DOHH2 (cell line): ENCODE measurements at regions not wholly inside any gene's neighbourhood (a gene's known extent, or its start where the extent isn't known, plus 50 kb on each side); places are given as distances from the start of the nearest gene placed in this dataset.

Experiments
- H3F3A ChIP-seq: fragments of 200-600 bp; sonication (generic), shearing (Covaris generic); 2 replicates; pipeline ENCODE4 v1.6.0; 2016; ENCODE audit warnings: antibody characterized with exemption, mild to moderate bottlenecking; ENCODE audit not compliant: control insufficient read depth, insufficient read depth
- H3K27ac ChIP-seq: fragments of 200-600 bp; sonication (generic); 2 replicates; pipeline ENCODE4 v1.5.1; 2014; ENCODE audit warnings: low read depth, mild to moderate bottlenecking, low read length, moderate library complexity
- H3K27me3 ChIP-seq: fragments of 200-600 bp; sonication (generic); 2 replicates; pipeline ENCODE4 v1.6.1; 2014; ENCODE audit warnings: mild to moderate bottlenecking, low read length, mixed read lengths; ENCODE audit not compliant: control insufficient read depth
- H3K36me3 ChIP-seq: fragments of 200-600 bp; sonication (generic); 2 replicates; pipeline ENCODE4 v1.6.1; 2014; ENCODE audit warnings: mild to moderate bottlenecking, low read length, moderate library complexity, mixed read lengths; ENCODE audit not compliant: control insufficient read depth
- H3K4me1 ChIP-seq: fragments of 200-600 bp; sonication (generic); 2 replicates; pipeline ENCODE4 v1.6.1; 2014; ENCODE audit warnings: mild to moderate bottlenecking, low read length, mixed read lengths; ENCODE audit not compliant: control insufficient read depth
- H3K4me2 ChIP-seq: fragments of 200-600 bp; sonication (generic); 2 replicates; pipeline ENCODE4 v1.6.0; 2014; ENCODE audit warnings: mild to moderate bottlenecking, low read length, moderate library complexity
- H3K4me3 ChIP-seq: fragments of 200-600 bp; sonication (generic); 2 replicates; pipeline ENCODE4 v1.5.1; 2014; ENCODE audit warnings: mild to moderate bottlenecking, low read length, mixed read lengths
- H3K79me2 ChIP-seq: fragments of 200-600 bp; sonication (generic); 2 replicates; pipeline ENCODE4 v1.6.1; 2014; ENCODE audit warnings: mild to moderate bottlenecking, low read length, mixed read lengths; ENCODE audit not compliant: control insufficient read depth
- H3K9me2 ChIP-seq: fragments of 200-600 bp; sonication (generic); replicated peaks from 2 replicates; pipeline ENCODE4 v1.6.1; 2014; ENCODE audit warnings: mild to moderate bottlenecking, low read length, mixed read lengths; ENCODE audit not compliant: control insufficient read depth
- H3K9me3 ChIP-seq: fragments of 200-600 bp; sonication (generic); 2 replicates; pipeline ENCODE4 v1.6.1; 2014; ENCODE audit warnings: antibody characterized with exemption, low read length, mixed read lengths; ENCODE audit not compliant: control insufficient read depth, insufficient read depth
- H4K20me1 ChIP-seq: fragments of 200-600 bp; sonication (generic); 2 replicates; pipeline ENCODE4 v1.6.0; 2014; ENCODE audit warnings: low read depth, mild to moderate bottlenecking, antibody characterized with exemption, low read length, moderate library complexity; ENCODE audit not compliant: control insufficient read depth, insufficient read depth
- CTCF ChIP-seq: fragments of 200-600 bp; sonication (generic); IDR thresholded peaks from one replicate; pipeline ENCODE4 v1.5.1; 2014; ENCODE audit warnings: antibody characterized with exemption, mild to moderate bottlenecking, low read depth, low read length; ENCODE audit not compliant: poor library complexity, severe bottlenecking
- EZH2phosphoT487 ChIP-seq: fragments of 200-600 bp; sonication (generic); IDR thresholded peaks from 2 replicates; pipeline ENCODE4 v1.6.1; 2017; ENCODE audit warnings: borderline replicate concordance, mild to moderate bottlenecking, antibody characterized with exemption, low read length, moderate library complexity, mixed read lengths

DNA sequence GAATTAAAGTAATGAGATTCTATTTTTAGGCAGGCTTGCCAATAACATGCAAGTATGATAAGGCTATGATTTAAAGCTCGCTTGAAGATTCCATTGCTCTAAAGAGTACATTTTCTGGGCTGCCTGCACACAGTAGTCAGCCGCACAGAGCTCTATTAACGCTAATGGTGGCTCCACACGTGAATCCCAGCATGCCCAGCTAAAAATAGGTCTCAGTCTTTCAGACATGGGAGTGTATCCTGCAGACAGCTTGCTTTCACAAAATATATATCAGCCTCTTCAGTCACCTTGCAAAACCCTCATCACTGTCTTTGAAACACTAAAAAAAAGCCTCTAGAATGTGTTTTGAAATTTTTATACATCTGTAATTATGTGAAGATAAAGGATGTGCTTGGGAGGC, 418.1 kb downstream of the MTX2 start:
- Histone ChIP-seq H3K4me3 (no peak overlapping the region), H3F3A (no peaks in the 10 kb centered on the region), H3K27me3 (0 out of 2 replicates have a peak, but pooled peaks cover 2% of the 10 kb centered on the region), H4K20me1 (no peaks in the 10 kb centered on the region), H3K9me3 (no peaks in the 10 kb centered on the region), H3K4me1 (no peaks in the 10 kb centered on the region), H3K4me2 (no peak overlapping the region), H3K27ac (no peak overlapping the region), H3K36me3 (no peaks in the 10 kb centered on the region), H3K79me2 (no peaks in the 10 kb centered on the region), H3K9me2 (no peaks in the 10 kb centered on the region)
- TF ChIP-seq EZH2phosphoT487 (no peak), CTCF (no peak)

DNA sequence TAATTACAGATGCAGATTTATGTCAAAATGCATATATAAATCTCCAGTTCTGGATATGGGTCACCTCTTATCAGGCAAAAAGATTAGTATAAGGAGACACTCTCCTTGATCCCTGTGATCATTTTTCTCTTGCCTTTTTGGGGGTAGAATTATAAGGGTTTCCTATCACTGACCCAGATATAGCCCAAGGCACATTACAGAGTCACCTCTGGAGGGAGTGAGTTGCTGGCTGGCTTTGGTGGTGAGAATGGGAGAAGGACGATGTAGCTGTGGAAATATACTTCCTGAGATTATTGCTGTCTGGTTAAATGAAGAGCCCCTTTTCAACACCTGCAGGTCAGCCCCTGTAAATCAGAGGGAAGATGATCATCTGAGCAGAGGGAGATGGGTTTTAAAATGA, 418.7 kb downstream of the MTX2 start:
- no peaks in the 10 kb centered on the region for H3K9me2 ChIP-seq

DNA sequence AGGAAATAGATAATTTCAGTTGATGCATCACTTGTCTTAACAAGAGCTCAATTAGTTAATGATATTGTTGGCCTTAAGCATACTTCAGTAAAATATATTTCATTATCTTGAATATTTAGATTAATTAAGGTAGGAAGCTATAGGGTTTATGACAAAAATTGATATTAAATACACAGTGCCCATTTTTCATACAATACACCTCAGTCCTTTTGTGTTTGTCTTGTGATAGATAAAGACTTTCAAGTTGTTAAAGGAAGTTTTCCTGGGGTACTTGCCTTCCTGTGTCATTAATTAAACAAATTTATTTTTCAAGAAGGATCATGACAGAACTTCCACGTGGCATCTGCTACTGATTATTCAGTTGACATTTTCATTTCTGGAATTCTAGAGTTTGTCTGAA, 420.5 kb downstream of the MTX2 start:
- Histone ChIP-seq H3K4me1 (no peaks in the 10 kb centered on the region), H3K27ac (no peak overlapping the region), H3K27me3 (no peaks in the 10 kb centered on the region)

More for the DNA sequence above, 418.7 kb downstream of the MTX2 start:
- Histone ChIP-seq H3K27me3 (no peaks in the 10 kb centered on the region), H4K20me1 (no peaks in the 10 kb centered on the region), H3F3A (no peaks in the 10 kb centered on the region), H3K27ac (no peak overlapping the region), H3K4me2 (no peak overlapping the region), H3K4me1 (no peaks in the 10 kb centered on the region), H3K4me3 (no peak overlapping the region), H3K9me3 (no peaks in the 10 kb centered on the region), H3K36me3 (no peaks in the 10 kb centered on the region), H3K79me2 (no peaks in the 10 kb centered on the region)
- no peak for TF ChIP-seq EZH2phosphoT487
- TF ChIP-seq CTCF = no peak

More for the DNA sequence above, 420.5 kb downstream of the MTX2 start:
- Histone ChIP-seq H3K4me2 (no peak overlapping the region), H3K9me2 (no peaks in the 10 kb centered on the region), H3F3A (no peaks in the 10 kb centered on the region), H3K79me2 (no peaks in the 10 kb centered on the region), H3K9me3 (no peaks in the 10 kb centered on the region), H3K36me3 (no peaks in the 10 kb centered on the region), H4K20me1 (no peaks in the 10 kb centered on the region), H3K4me3 (no peak overlapping the region)
- TF ChIP-seq CTCF = no peak
- no peak for TF ChIP-seq EZH2phosphoT487
